C4-2B (cell line): ENCODE measurements at regions not wholly inside any gene's neighbourhood (a gene's known extent, or its start where the extent isn't known, plus 50 kb on each side); places are given as distances from the start of the nearest gene placed in this dataset.

ENCODE experiments used
- CTCF ChIP-seq: fragments of 450-650 bp; conservative IDR thresholded peaks from 2 replicates; pipeline ENCODE4 v1.5.1; 2017; ENCODE audit warnings: mild to moderate bottlenecking
- ZFX ChIP-seq: fragments of 450-650 bp; IDR thresholded peaks from 2 replicates; pipeline ENCODE4 v1.6.1; 2017

- no peak for TF ChIP-seq CTCF
- no peak for TF ChIP-seq ZFX
Observed at GRCh38 chr9:115411516-115411915, 293.6 kb upstream of the TNC start.
